ENCODE measurements at regions not wholly inside any gene's neighbourhood (a gene's known extent, or its start where the extent isn't known, plus 50 kb on each side); places are given as distances from the start of the nearest gene placed in this dataset.

GRCh38 chr10:8981277-8981676 is 926.8 kb downstream of the GATA3 start:
- DNase-seq (ENCODE audit: low read depth): no peak

- DNase-seq (ENCODE audit: low read depth): no peak
These were observed 931.2 kb downstream of the GATA3 start for GRCh38 chr10:8985651-8986050.

DNA sequence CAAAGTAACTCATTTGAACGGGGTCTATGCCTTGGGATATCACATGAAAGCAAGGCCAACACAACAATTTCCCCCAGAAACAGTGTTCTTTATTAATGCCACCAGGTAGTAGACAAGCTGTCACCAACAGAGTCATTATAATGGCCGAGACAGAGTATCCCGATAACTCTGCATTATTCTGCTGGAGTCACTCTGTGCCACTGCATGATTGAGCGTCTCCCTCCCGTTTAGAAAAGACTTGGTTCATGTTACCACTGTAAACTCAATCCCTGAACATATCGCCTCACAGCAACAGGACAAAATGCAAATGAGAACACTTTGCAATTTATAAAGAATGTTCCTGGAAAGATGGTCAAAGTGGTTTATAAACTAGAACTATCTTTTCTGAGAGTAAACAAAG is 932.5 kb downstream of the GATA3 start:
- DNase-seq (ENCODE audit: low read depth): no peak

GRCh38 chr10:8987712-8988111 is 933.2 kb downstream of the GATA3 start:
- DNase-seq (ENCODE audit: low read depth): no peak

DNA sequence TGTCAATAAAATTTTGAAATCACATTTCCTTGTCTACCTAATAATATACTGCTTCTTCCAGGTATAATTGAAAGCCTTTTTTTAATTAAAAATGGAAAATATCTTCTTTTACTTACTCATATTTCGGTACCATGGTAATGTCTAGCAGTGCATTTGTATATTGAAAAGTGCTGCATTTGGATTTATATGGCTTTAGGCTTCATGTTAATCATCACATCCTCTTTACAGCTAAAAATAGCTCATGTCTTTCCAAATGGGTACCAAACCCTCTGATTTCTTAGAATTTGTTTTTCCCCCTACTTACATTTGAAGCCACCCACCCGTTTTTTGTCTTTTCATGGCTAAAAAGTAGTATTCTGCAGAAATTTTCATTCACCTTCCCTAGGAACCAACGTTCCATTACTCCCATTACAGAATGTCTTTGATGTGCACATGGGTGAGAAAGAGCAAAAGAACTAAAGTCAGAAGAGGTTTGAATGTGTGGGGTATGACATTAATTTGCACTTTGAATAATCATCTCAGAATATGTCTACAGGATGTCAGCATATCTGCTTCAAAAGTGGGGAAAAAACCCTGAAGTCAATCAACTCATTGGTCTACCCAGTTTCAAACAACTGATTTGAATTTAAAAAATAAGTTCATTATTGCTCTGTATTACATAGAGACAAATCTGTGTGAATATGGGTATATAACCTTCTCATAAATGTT is 935.9 kb downstream of the GATA3 start:
- DNase-seq (ENCODE audit: low read depth): no peak

GRCh38 chr10:8992009-8992408 is 937.5 kb downstream of the GATA3 start:
- DNase-seq (ENCODE audit: low read depth): no peak

DNA sequence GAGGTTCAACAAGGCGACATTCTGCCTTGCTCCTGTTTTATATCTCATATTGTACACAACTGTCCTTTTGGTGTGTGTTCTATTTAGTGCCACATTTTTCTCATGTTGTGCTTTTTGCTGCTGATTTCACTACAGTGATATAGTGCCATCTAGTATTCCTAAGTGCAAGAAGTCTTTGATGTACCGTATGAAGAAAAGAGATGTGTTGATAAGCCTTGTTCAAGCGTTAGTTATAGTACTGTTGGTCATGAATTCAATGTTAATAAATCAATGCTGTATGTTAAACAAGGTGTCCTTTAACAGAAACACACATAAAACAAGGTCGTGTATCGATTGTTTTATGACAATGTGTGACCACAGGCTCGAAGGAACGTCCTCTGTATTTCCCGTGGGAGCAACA is 939.4 kb downstream of the GATA3 start:
- no peak for DNase-seq (ENCODE audit: low read depth)

GRCh38 chr10:8998751-8999150 is 944.3 kb downstream of the GATA3 start:
- DNase-seq (ENCODE audit: low read depth): no peak

GRCh38 chr10:9003122-9003521 is 948.6 kb downstream of the GATA3 start:
- no peak for DNase-seq (ENCODE audit: low read depth)

DNA sequence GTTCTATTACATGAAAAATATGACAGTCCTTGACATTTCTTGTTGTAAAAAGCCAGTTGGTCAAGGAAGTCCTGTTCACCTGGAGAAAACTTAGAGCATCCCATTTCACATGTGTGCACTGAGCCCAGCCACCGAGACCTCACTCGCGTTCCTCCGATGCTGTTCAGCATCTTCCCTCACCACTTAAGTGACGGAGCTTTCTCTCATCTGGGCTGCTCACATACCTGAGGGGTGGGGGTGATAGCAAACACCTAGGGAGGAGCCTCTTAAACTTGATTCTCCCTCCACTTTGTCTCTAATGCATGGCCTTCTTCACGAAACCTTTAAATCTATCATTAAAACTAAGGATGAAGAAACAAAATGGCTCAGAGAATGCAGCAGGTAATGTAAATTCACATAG is 950.2 kb downstream of the GATA3 start:
- no peak for DNase-seq (ENCODE audit: low read depth)

GRCh38 chr10:9009505-9009904 is 955.0 kb downstream of the GATA3 start:
- DNase-seq (ENCODE audit: low read depth): no peak

DNA sequence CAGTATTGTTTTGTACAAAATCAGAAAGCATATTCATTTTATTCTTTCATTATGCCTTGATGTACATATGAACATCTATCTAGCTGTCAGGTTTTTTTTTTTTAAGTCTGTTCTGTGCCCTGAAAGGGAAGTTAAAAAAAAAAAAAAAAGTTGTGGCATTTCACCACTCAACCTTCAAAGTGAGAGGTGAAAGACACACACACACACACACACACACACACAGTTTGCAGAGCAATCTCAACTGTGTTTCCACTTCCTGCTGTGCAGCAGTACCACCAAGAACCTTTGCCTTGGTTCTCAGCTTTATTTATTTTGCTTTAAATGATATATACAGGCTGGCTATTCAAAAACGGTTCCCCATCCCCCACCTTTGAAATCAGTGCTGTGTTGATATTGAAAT is 955.6 kb downstream of the GATA3 start:
- no peak for DNase-seq (ENCODE audit: low read depth)

- DNase-seq (ENCODE audit: low read depth): no peak
These were observed 956.6 kb downstream of the GATA3 start for GRCh38 chr10:9010931-9011670.

DNA sequence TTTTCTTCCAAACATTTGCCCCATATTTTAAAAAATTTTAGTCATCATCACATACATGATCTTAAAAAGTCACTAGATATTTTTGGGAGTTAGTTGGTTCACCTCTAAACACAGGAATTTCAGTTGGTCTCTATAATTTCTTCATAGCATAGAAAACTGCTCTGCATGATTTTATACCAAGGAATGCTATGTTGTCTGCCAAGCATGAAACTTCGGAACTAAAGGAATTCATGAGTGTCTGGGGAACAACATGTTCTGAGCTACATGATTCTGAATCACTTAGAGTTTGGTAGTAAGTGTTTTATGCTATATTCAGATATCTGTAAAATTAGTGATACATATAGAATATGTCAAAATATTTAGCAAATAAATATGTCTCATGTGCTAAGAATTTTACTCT is 957.8 kb downstream of the GATA3 start:
- peak; percentile 41 for DNase-seq (ENCODE audit: low read depth)

DNA sequence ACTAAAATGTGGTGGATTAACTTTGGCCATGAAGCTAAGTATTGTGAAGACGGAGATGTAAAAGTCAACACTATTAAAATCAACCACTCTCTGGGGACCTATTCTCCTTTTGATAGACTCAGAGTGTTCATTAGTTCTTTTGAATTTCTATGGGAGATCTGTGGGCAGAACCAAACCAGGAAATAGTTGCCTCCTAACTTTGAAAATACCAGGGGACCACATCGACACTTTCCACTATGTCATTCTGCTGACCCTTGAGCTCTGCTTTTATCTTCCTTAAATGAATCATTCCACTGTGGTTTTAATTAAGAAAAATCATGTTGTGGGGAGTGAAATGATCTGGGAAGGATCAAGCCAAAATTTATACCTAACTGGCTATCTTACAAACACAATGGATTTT is 960.5 kb downstream of the GATA3 start:
- no peak for DNase-seq (ENCODE audit: low read depth)

- DNase-seq (ENCODE audit: low read depth): no peak
These were observed 961.0 kb downstream of the GATA3 start for GRCh38 chr10:9015447-9015846.

GRCh38 chr10:9016930-9017329 is 962.4 kb downstream of the GATA3 start:
- no peak for DNase-seq (ENCODE audit: low read depth)

- DNase-seq (ENCODE audit: low read depth): no peak
These were observed 964.0 kb downstream of the GATA3 start for GRCh38 chr10:9018195-9019173.

- DNase-seq (ENCODE audit: low read depth): no peak
These were observed 968.7 kb downstream of the GATA3 start for GRCh38 chr10:9023206-9023605.

DNA sequence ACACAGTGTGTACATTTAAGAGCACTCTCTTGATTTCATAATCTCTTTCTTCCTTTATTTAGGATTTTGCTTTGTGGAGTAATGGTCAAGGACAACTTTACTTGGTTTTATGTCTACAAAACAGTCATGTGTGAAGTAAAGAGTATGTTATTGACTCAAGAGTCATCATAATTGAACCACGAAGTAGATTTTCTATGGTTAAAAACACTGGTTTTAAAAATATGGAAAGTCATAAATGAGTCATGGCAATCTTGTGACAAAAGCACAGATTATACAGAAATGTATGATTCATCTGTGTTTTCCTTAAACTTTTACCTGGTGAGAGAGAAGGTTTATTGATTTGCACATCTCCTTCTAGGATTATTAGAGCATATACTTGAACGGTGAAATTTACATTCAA is 969.7 kb downstream of the GATA3 start:
- no peak for DNase-seq (ENCODE audit: low read depth)

GRCh38 chr10:9028231-9028630 is 973.7 kb downstream of the GATA3 start:
- DNase-seq (ENCODE audit: low read depth): no peak

DNA sequence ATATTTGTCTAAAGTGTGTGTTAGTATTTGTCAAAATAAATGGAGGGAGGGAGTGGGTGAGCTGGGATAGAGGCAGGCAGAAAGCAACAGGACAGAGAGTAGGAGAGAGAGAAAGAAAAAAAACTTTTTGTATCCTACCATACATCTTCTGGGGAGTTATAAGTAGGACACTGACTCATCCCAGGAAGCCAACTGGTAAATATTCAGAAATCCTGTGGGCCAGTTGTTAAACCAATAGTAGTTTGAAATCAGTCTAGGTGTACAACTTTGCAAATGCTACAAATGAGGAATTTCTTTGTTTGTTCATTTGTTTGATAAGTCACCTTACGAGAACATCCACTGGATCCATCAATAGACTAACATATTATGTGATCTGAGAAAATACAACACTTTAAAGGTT is 980.9 kb downstream of the GATA3 start:
- DNase-seq (ENCODE audit: low read depth): no peak
